Cardiac muscle cell (in vitro differentiated cells and primary cell): ENCODE measurements at regions not wholly inside any gene's neighbourhood (a gene's known extent, or its start where the extent isn't known, plus 50 kb on each side); places are given as distances from the start of the nearest gene placed in this dataset.

ENCODE experiments used
- DNase-seq, 2 donors: peaks; one replicate each; pipeline versions ENCODE4 v3.0.0 to v3.0.0-alpha.2; 2010 to 2017; ENCODE audit warnings: low read depth in 1 of 2, low spot score in 1 of 2
- H3K27ac ChIP-seq: fragments of 200-600 bp; sonication (generic); 2 replicates; pipeline ENCODE4 v1.5.1; 2016
- H3K27me3 ChIP-seq: fragments of 200-600 bp; sonication (generic); 2 replicates; pipeline ENCODE4 v1.6.0; 2016; ENCODE audit warnings: control low read depth
- H3K36me3 ChIP-seq: fragments of 200-600 bp; sonication (generic); 2 replicates; pipeline ENCODE4 v1.5.1; 2016; ENCODE audit warnings: control low read depth
- H3K4me1 ChIP-seq: fragments of 200-600 bp; sonication (generic); 2 replicates; pipeline ENCODE4 v1.8.1; 2017; ENCODE audit warnings: low read depth, mild to moderate bottlenecking, mixed run types
- H3K4me3 ChIP-seq: fragments of 200-600 bp; sonication (generic); 2 replicates; pipeline ENCODE4 v1.5.1; 2016; ENCODE audit warnings: mild to moderate bottlenecking
- H3K9me3 ChIP-seq: fragments of 200-600 bp; sonication (generic); 2 replicates; pipeline ENCODE4 v1.5.1; 2017; ENCODE audit warnings: low read depth, mild to moderate bottlenecking, control low read depth
- CTCF ChIP-seq: IDR thresholded peaks from 2 replicates; pipeline ENCODE4 v1.5.1; 2012; ENCODE audit warnings: low read depth, mild to moderate bottlenecking, low read length

- no peaks in the 10 kb centered on the region for H3K36me3 ChIP-seq
- no peaks in the 10 kb centered on the region for H3K4me1 ChIP-seq
- no peak overlapping the region for H3K4me3 ChIP-seq
- H3K27ac ChIP-seq, result no peak overlapping the region
- DNase-seq, result no peak
- no peak for TF ChIP-seq CTCF
- peaks cover 34% of the 10 kb centered on the region for H3K27me3 ChIP-seq
- no peaks in the 10 kb centered on the region for H3K9me3 ChIP-seq
Observed at GRCh38 chr15:69524296-69524695, 71.7 kb downstream of the RPLP1 start.

- no peak for TF ChIP-seq CTCF
- Histone ChIP-seq H3K36me3 (no peaks in the 10 kb centered on the region), H3K4me3 (no peak overlapping the region), H3K4me1 (no peaks in the 10 kb centered on the region), H3K27me3 (peaks cover 38% of the 10 kb centered on the region), H3K27ac (no peak overlapping the region), H3K9me3 (no peaks in the 10 kb centered on the region)
- no peak for DNase-seq
Observed at GRCh38 chr15:69524814-69525213, 72.2 kb downstream of the RPLP1 start.

GRCh38 chr15:69525543-69525942 is 72.9 kb downstream of the RPLP1 start:
- no peak overlapping the region for H3K27ac ChIP-seq

GRCh38 chr15:69526081-69527061 is 73.8 kb downstream of the RPLP1 start:
- Histone ChIP-seq H3K27me3 (peaks cover 38% of the 10 kb centered on the region), H3K9me3 (no peaks in the 10 kb centered on the region), H3K4me3 (no peak overlapping the region), H3K4me1 (no peaks in the 10 kb centered on the region), H3K27ac (no peak overlapping the region), H3K36me3 (no peaks in the 10 kb centered on the region)
- no peak for DNase-seq
- TF ChIP-seq CTCF, result no peak

More at GRCh38 chr15:69525543-69525942, 72.9 kb downstream of the RPLP1 start:
- TF ChIP-seq CTCF, result no peak
- H3K27me3 ChIP-seq, result peaks cover 37% of the 10 kb centered on the region
- DNase-seq, result no peak
- no peak overlapping the region for H3K4me3 ChIP-seq
- no peaks in the 10 kb centered on the region for H3K9me3 ChIP-seq
- no peaks in the 10 kb centered on the region for H3K36me3 ChIP-seq
- no peaks in the 10 kb centered on the region for H3K4me1 ChIP-seq

- Histone ChIP-seq H3K27me3 (peaks cover 38% of the 10 kb centered on the region), H3K4me3 (no peak overlapping the region), H3K36me3 (no peaks in the 10 kb centered on the region), H3K4me1 (peaks cover 8% of the 10 kb centered on the region), H3K9me3 (no peaks in the 10 kb centered on the region), H3K27ac (no peak overlapping the region)
- no peak for DNase-seq
- no peak for TF ChIP-seq CTCF
Observed at GRCh38 chr15:69529141-69529540, 76.5 kb downstream of the RPLP1 start.
